ENCODE measurements at regions not wholly inside any gene's neighbourhood (a gene's known extent, or its start where the extent isn't known, plus 50 kb on each side); places are given as distances from the start of the nearest gene placed in this dataset.
"Not testable (repeated sequence)": the region's sequence is repeated elsewhere in the genome, so short reads cannot be mapped to it uniquely, and the experiment has no call there.

DNA sequence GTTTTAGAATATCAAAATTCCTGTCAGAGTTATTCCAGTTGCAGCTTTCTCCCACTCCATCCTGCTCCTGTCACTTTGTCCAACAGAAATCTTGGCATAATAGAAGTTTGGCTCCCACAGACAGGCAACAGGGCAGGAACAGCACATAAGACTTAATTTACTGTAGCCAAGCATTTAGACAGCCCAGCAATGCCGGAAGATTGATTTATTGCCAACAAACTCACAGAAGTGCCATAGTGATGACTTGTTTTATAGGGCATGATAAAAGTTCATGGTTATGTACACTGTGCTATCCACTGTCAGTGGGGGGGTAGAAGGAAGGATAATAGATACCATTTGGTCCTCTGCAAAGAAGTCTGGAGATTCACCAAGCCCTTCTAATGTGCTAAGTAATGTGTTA, 98.3 kb upstream of the CBLB start:
- in situ Hi-C loops (cut with HindIII; ENCODE audit: low pct_unique_long_range_greater_than_20kb, low sequenced_read_pairs): no loop called here
- no peak for DNase-seq (ENCODE audit: low read depth, low spot score)

DNA sequence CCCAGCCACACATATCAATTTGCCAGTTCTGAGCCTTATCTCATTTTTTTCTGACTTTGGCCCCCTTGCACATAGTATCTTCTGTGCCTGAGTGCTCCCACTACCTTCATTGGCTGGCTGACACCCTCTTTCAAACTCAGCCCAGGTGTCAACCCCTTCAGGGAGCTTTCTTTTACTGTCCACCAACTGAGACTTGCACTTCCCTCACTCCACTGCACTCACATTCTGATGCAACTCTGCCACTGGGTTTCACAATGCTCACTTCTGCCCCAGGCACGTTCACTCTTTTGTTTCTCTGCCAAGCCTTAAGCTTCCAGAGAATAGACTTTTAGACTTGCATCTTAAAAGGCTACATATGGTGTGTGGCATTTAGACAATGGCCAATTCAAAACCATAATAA, 101.5 kb upstream of the CBLB start:
- DNase-seq (ENCODE audit: low read depth, low spot score): no peak
- in situ Hi-C loops (cut with HindIII; ENCODE audit: low pct_unique_long_range_greater_than_20kb, low sequenced_read_pairs): no loop called here

DNA sequence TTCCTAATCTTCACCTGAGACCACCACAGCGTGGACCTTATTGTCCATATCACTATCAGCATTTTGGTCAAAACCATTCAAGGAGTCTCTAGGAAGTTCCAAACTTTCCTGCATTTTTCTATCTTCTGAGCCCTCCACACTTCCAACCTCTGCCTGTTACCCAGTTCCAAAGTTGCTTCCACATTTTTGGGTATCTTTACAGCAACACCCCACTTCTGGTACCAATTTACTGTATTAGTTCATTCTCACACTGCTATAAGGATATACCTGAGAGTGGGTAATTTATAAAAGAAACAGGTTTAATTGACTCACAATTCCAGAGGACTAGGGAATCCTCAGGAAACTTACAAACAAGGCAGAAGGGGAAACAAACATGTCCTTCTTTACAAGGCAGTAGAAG, 103.3 kb upstream of the CBLB start:
- in situ Hi-C loops (cut with HindIII; ENCODE audit: low pct_unique_long_range_greater_than_20kb, low sequenced_read_pairs): no loop called here
- no peak for DNase-seq (ENCODE audit: low read depth, low spot score)

GRCh38 chr3:105974381-105974780, 105.6 kb upstream of the CBLB start:
- in situ Hi-C loops (cut with HindIII; ENCODE audit: low pct_unique_long_range_greater_than_20kb, low sequenced_read_pairs): no loop called here
- DNase-seq (ENCODE audit: low read depth, low spot score): no peak

- in situ Hi-C loops (cut with HindIII; ENCODE audit: low pct_unique_long_range_greater_than_20kb, low sequenced_read_pairs): no loop called here
- no peak for DNase-seq (ENCODE audit: low read depth, low spot score)
Measured at GRCh38 chr3:105976196-105976595, 107.4 kb upstream of the CBLB start.

DNA sequence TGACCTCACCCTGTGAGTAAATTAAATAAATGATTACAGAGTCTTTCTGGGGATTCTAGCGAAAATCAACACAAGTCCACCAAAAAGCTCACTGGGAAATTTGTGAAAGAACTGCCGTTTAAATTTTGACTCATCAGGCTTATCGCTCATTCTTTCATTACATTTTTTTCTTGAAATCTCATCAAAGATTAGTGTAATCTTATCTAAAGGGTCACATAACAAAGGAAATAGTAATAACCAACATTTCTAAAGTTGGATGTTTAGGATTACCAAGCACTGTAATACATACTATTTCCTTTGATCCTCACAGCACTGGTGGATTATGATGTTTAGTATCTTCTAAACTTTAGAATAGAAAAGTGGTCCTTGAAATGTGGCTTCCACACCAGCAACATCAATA, 111.1 kb upstream of the CBLB start:
- DNase-seq (ENCODE audit: low read depth, low spot score): no peak
- in situ Hi-C loops (cut with HindIII; ENCODE audit: low pct_unique_long_range_greater_than_20kb, low sequenced_read_pairs): no loop called here

GRCh38 chr3:105982207-105982606, 113.4 kb upstream of the CBLB start:
- in situ Hi-C loops (cut with HindIII; ENCODE audit: low pct_unique_long_range_greater_than_20kb, low sequenced_read_pairs): no loop called here
- no peak for DNase-seq (ENCODE audit: low read depth, low spot score)

- no peak for DNase-seq (ENCODE audit: low read depth, low spot score)
- in situ Hi-C loops (cut with HindIII; ENCODE audit: low pct_unique_long_range_greater_than_20kb, low sequenced_read_pairs): no loop called here
Measured at GRCh38 chr3:105984837-105985236, 116.0 kb upstream of the CBLB start.

GRCh38 chr3:105986343-105986742, 117.5 kb upstream of the CBLB start:
- in situ Hi-C loops (cut with HindIII; ENCODE audit: low pct_unique_long_range_greater_than_20kb, low sequenced_read_pairs); DNase-seq (ENCODE audit: low read depth, low spot score): not testable (repeated sequence)

- in situ Hi-C loops (cut with HindIII; ENCODE audit: low pct_unique_long_range_greater_than_20kb, low sequenced_read_pairs): no loop called here
- no peak for DNase-seq (ENCODE audit: low read depth, low spot score)
Measured at GRCh38 chr3:105987809-105988208, 119.0 kb upstream of the CBLB start.

DNA sequence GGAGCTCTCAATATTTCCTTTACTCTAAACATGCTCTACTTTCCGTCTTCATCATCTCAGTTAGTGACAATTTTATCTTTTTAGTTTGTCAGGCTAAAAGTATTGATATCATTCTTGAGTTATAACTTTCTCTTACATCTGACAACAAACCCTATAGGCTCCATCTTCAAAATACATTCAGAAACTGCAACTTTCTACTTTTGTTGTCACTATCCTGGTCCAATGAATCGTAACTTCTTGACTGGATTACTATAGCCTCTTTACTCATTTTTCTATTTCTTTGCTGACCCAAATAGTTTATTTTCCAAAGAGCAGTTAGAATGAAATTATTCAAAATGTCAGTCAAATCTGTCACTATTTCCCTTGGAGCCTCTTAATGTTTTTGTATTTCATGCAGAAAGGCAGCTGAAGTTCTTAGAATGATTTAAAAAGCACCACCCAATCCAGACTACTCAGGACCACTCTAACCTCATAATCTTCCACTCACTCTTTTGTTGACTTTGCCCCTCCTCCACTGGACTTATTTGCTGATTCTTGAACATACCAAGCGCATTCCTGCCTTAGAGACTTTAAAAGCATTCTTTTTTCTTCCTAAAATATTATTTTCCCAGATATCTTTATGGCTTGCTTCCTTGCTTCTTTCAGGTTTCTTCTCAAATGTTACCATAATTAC, 119.9 kb upstream of the CBLB start:
- in situ Hi-C loops (cut with HindIII; ENCODE audit: low pct_unique_long_range_greater_than_20kb, low sequenced_read_pairs): no loop called here

DNA sequence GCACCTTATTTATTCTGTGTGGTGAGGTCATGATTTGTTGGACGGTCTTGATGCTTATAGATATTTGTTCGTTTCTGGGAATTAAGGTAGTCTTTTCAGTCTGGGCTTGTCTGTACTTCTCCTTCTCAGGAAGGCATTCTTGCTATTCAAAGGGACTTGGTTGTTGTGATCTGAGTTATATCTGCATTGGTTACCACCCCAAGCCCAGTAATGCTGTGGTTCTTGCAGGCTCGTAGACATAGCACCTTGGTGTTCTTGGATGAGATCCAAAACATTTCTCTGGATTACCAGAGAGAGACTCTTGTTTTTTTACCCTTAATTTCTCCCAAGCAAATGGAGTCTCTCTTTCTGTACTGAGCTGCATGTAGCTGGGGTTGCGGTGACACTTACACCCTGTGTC, 128.0 kb upstream of the CBLB start:
- in situ Hi-C loops (cut with HindIII; ENCODE audit: low pct_unique_long_range_greater_than_20kb, low sequenced_read_pairs): no loop called here
- no peak for DNase-seq (ENCODE audit: low read depth, low spot score)

More for the DNA sequence above, 119.9 kb upstream of the CBLB start:
- no peak for DNase-seq (ENCODE audit: low read depth, low spot score)

DNA sequence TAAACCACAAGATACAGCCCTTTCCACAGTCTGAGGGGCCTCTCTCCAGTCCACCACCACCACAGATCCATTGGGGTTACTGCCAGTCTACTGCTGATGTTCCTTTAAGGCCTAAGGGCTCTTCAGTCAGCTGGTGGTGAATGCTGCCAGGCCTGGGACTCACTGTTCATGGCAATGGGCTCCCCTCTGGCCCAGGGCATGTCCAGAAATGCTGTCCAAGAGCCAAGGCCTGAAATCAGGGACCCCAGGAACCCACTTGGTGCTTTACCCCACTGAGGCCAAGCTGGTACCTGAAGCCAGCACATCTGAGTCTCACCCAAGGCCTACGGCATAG, 128.6 kb upstream of the CBLB start:
- in situ Hi-C loops (cut with HindIII; ENCODE audit: low pct_unique_long_range_greater_than_20kb, low sequenced_read_pairs): no loop called here
- peak; percentile 17 for DNase-seq (ENCODE audit: low read depth, low spot score)

DNA sequence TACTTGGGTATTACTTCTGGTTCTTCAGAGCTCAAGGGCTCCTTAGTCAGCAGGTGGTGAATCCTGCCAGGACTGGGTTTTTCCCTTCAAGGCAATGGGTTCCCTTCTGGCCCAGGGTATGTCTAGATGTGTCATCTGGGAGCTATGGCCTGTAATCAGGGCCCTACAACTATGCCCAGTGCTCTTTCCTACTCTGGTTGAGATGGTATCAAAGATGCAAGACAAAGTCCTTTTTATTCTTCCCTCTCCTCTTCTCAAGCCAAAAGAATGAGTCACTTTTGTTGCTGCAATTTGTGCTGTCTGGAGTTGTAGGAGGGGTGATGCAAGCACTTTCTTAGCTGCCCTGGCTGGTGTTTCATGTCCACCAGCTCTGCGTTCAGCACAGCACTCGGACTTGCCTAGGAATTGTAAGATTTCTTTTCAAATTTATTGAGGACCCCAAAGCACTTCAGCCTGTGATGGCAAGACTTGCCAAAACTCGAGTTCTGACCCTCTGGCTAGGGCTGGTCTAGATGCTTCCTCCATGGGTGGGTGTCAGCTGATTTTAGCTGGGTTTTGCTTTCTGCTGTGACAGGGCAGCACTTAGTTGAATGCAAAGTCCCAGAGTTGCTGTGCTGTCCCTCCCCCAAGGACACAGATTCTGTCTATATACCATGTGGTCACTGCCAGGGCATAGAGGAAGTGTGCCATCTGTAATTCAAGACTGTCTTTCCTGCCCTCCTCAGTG, 129.2 kb upstream of the CBLB start:
- in situ Hi-C loops (cut with HindIII; ENCODE audit: low pct_unique_long_range_greater_than_20kb, low sequenced_read_pairs): no loop called here
- peak; percentile 91 for DNase-seq (ENCODE audit: low read depth, low spot score)

GRCh38 chr3:105999856-106000255, 131.0 kb upstream of the CBLB start:
- no peak for DNase-seq (ENCODE audit: low read depth, low spot score)
- in situ Hi-C loops (cut with HindIII; ENCODE audit: low pct_unique_long_range_greater_than_20kb, low sequenced_read_pairs): no loop called here

DNA sequence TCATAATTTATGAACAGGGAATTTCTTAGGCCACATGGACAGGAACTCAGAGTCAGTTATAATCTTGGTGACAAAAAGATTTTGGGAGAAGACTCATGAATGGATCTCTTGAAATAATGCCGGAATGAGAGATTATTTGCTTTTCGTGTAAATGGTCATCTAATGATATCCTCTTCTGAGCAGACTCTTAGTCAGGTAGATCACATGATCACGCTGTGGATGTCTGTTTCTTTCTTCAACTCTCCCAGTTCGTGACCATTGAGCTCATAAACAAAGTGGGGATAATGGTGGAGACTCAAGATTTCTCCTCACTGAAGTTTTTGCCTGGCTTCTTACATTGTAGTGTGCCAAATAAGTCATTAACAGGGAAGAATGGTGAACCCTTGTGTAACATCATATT, 133.1 kb upstream of the CBLB start:
- no peak for DNase-seq (ENCODE audit: low read depth, low spot score)
- in situ Hi-C loops (cut with HindIII; ENCODE audit: low pct_unique_long_range_greater_than_20kb, low sequenced_read_pairs): no loop called here

GRCh38 chr3:106004137-106004681, 135.4 kb upstream of the CBLB start:
- peak; percentile 95 for DNase-seq (ENCODE audit: low read depth, low spot score)

DNA sequence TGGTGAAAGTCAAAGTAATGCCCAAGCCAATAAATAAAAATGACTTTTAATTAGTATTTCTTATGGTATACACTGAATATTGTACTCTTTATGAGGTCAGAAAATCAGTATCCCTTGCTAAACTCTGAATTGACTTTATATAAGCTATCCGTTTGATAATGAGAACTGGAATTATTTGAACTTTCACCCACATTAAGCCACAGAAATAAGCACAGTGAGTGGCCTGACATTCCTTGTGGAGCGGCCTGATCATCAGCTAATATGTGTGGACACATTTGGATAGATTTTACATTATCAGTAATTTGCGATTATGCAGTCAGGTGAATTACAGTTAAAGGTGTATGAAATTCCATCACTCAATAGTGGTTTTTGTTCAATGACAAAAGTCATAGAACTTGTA, 136.0 kb upstream of the CBLB start:
- DNase-seq (ENCODE audit: low read depth, low spot score): no peak
- in situ Hi-C loops (cut with HindIII; ENCODE audit: low pct_unique_long_range_greater_than_20kb, low sequenced_read_pairs): no loop called here

More at GRCh38 chr3:106004137-106004681, 135.4 kb upstream of the CBLB start:
- in situ Hi-C loops (cut with HindIII; ENCODE audit: low pct_unique_long_range_greater_than_20kb, low sequenced_read_pairs): no loop called here

DNA sequence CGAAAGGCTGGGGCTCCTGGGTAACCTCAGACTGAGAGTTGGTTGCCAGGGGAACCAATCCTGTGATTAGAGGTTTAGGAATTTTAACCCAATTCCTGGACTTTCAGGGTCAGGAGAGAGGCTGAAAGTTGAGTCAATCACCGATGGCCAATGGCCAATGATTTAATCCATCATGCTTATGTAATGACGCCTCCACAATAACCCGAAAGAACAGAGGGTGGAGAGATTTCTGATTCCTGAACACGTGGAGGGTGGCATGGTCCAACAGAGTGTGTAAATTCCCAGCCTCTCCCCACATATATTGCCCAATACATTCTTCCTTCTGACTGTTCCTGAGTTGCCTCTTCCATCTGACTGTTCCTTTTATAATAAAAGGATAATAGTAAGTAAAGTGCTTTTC, 137.2 kb upstream of the CBLB start:
- in situ Hi-C loops (cut with HindIII; ENCODE audit: low pct_unique_long_range_greater_than_20kb, low sequenced_read_pairs): no loop called here
- DNase-seq (ENCODE audit: low read depth, low spot score): no peak

All from SK-MEL-5 (cell line).